ENCODE measurements at regions not wholly inside any gene's neighbourhood (a gene's known extent, or its start where the extent isn't known, plus 50 kb on each side); places are given as distances from the start of the nearest gene placed in this dataset.

DNA sequence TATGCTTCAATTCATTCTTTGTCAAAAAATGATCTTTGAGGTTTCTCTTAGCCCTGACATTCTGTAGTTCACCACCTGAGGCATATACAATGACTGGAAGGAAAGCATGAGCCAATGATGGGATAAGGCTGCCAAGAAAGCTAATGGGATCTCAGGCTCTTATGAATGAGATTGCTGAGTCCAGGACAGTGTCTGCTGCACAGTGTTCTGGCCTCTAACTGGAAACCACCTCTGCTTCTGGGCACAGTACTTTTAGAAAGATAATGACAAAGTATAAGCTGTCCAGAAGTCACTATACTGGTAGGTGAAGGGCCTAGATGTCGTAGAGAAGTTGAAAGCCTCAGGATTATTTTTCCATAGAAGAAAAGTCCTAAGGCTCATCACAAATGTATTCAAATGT is 69.1 kb upstream of the PAPPA start:
- TF ChIP-seq CTCF (IDR thresholded peaks at IDR 0.05) (no peak), POLR2A (IDR thresholded peaks at IDR 0.05) (no peak)
